Suprapubic skin (tissue), 4 donors: ENCODE measurements at regions not wholly inside any gene's neighbourhood (a gene's known extent, or its start where the extent isn't known, plus 50 kb on each side); places are given as distances from the start of the nearest gene placed in this dataset.

Experiments
- DNase-seq, 2 donors: peaks; one replicate each; pipeline ENCODE4 v3.0.0-alpha.2; 2019; ENCODE audit warnings: low spot score in 2 of 2
- H3K27ac ChIP-seq: fragments of 200-600 bp; sonication (generic); one replicate; pipeline ENCODE4 v1.5.1; 2019
- H3K27me3 ChIP-seq: fragments of 200-600 bp; sonication (generic); one replicate; pipeline ENCODE4 v1.5.1; 2019
- H3K36me3 ChIP-seq: fragments of 200-600 bp; sonication (generic); one replicate; pipeline ENCODE4 v1.5.1; 2019
- H3K4me1 ChIP-seq: fragments of 200-600 bp; sonication (generic); one replicate; pipeline ENCODE4 v1.5.1; 2019
- H3K4me3 ChIP-seq: fragments of 200-600 bp; sonication (generic); one replicate; pipeline ENCODE4 v1.5.1; 2019; ENCODE audit warnings: mild to moderate bottlenecking
- H3K9me3 ChIP-seq: fragments of 200-600 bp; sonication (generic); one replicate; pipeline ENCODE4 v1.5.1; 2019
- EP300 ChIP-seq: sonication (generic); formaldehyde crosslinking; IDR thresholded peaks from one replicate; pipeline ENCODE4 v1.6.1; 2017; ENCODE audit warnings: antibody characterized with exemption
- POLR2A ChIP-seq, 2 donors: fragments of 450-650 bp; IDR thresholded peaks; one replicate each; pipeline ENCODE4 v1.6.1; 2017; ENCODE audit warnings: antibody characterized with exemption in 2 of 2, mild to moderate bottlenecking in 2 of 2, moderate library complexity in 2 of 2
- POLR2AphosphoS5 ChIP-seq, 3 donors: sonication (generic); formaldehyde crosslinking; IDR thresholded peaks; one replicate each; pipeline ENCODE4 v1.6.1; 2017; ENCODE audit warnings: antibody characterized with exemption in 3 of 3
- WGBS: methylation state at CpG from one replicate; pipeline ENCODE4 v1.1.5; 2018; 5-methylcytosine and 5-hydroxymethylcytosine counted together
- TF ChIP-seq, protein P1 (sequence below), 2 donors: fragments of 200-600 bp in 1 of 2; fragments of 450-650 bp in 1 of 2; sonication (generic) in 1 of 2; IDR thresholded peaks; one replicate each; pipeline ENCODE4 v1.5.1; 2016 to 2019; ENCODE audit warnings: antibody characterized with exemption in 2 of 2, mild to moderate bottlenecking in 1 of 2, moderate library complexity in 1 of 2

DNA sequence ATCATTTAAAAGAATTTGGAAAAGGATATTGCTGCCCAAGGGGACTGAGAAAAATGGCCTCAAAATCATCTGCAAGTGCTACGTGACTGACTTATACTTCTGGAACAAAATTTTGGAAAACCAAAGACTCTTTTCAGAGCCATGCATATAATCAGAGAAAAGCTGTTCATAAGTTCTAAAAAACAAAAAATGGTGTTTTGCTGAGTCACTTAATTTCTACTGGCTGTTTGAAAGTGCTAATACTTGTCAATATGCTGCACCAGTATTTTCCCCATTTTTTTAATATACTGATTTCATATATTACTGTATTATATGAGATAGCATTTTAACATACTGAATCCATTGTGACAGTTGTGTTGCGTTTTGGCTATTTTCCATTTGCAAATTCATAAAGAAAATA is 61.5 kb upstream of the ZMAT1 start:
- Histone ChIP-seq H3K27me3 (no peaks in the 10 kb centered on the region), H3K27ac (no peak overlapping the region), H3K4me1 (no peaks in the 10 kb centered on the region), H3K9me3 (no peaks in the 10 kb centered on the region), H3K4me3 (no peak overlapping the region), H3K36me3 (no peaks in the 10 kb centered on the region)
- TF ChIP-seq POLR2A (IDR thresholded peaks at IDR 0.05): no peak
- no peak for TF ChIP-seq POLR2AphosphoS5 (IDR thresholded peaks at IDR 0.05)
- TF ChIP-seq, protein P1, sequence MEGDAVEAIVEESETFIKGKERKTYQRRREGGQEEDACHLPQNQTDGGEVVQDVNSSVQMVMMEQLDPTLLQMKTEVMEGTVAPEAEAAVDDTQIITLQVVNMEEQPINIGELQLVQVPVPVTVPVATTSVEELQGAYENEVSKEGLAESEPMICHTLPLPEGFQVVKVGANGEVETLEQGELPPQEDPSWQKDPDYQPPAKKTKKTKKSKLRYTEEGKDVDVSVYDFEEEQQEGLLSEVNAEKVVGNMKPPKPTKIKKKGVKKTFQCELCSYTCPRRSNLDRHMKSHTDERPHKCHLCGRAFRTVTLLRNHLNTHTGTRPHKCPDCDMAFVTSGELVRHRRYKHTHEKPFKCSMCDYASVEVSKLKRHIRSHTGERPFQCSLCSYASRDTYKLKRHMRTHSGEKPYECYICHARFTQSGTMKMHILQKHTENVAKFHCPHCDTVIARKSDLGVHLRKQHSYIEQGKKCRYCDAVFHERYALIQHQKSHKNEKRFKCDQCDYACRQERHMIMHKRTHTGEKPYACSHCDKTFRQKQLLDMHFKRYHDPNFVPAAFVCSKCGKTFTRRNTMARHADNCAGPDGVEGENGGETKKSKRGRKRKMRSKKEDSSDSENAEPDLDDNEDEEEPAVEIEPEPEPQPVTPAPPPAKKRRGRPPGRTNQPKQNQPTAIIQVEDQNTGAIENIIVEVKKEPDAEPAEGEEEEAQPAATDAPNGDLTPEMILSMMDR (IDR thresholded peaks at IDR 0.05): no peak
- TF ChIP-seq EP300: no peak
- WGBS: 71% methylated on average over 2 of the region's 2 CpGs
- DNase-seq: no peak

DNA sequence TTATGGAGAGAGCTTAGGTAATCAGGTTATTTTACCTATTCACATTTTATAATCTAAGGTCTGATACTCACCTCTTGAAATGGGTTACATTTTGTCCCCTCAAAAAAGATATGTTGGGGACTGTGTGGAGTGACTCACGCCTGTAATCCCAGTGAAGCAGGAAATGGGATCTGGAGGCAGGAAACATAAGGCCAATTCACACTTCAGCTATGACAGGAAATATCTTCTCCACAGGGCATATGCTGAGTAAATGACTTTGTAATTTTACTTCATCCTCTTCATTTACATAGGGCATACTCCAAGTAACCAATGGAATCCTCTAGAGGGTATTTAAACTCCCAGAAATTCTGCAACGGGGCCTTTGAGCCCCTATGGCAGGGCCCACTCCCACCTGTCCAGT is 54.8 kb upstream of the ZMAT1 start:
- H3K9me3 ChIP-seq: no peaks in the 10 kb centered on the region
- 58% methylated on average over 2 of the region's 2 CpGs for WGBS
- TF ChIP-seq, protein P1 (IDR thresholded peaks at IDR 0.05): no peak
- TF ChIP-seq EP300 (no peak), POLR2AphosphoS5 (IDR thresholded peaks at IDR 0.05) (no peak), POLR2A (IDR thresholded peaks at IDR 0.05) (no peak)
- no peaks in the 10 kb centered on the region for H3K36me3 ChIP-seq
- no peak for DNase-seq
- H3K4me3 ChIP-seq: no peak overlapping the region
- H3K27me3 ChIP-seq: no peaks in the 10 kb centered on the region
- H3K4me1 ChIP-seq: no peaks in the 10 kb centered on the region
- H3K27ac ChIP-seq: no peak overlapping the region
